Retinal pigment epithelial cell (primary cell): ENCODE measurements at regions not wholly inside any gene's neighbourhood (a gene's known extent, or its start where the extent isn't known, plus 50 kb on each side); places are given as distances from the start of the nearest gene placed in this dataset.
"Not testable (repeated sequence)": the region's sequence is repeated elsewhere in the genome, so short reads cannot be mapped to it uniquely, and the experiment has no call there.

ENCODE experiments used
- DNase-seq: peaks from one replicate; pipeline ENCODE4 v3.0.0-alpha.2; 2010; ENCODE audit warnings: low read depth
- H3K4me3 ChIP-seq: 2 replicates; pipeline ENCODE4 v1.5.1; 2011; ENCODE audit warnings: mild to moderate bottlenecking, low read length, control low read depth, moderate library complexity
- CTCF ChIP-seq: conservative IDR thresholded peaks from 2 replicates; pipeline ENCODE4 v1.5.1; 2011; ENCODE audit warnings: low read depth, low read length, control low read depth, inconsistent platforms

GRCh38 chr2:238606311-238606710, 179.6 kb downstream of the ASB1 start:
- TF ChIP-seq CTCF: no peak
- no peak for DNase-seq

GRCh38 chr2:238613610-238614009, 186.9 kb downstream of the ASB1 start:
- TF ChIP-seq CTCF: no peak
- H3K4me3 ChIP-seq: no peak overlapping the region
- no peak for DNase-seq

More at GRCh38 chr2:238606311-238606710, 179.6 kb downstream of the ASB1 start:
- H3K4me3 ChIP-seq: no peak overlapping the region

- no peak overlapping the region for H3K4me3 ChIP-seq
- no peak for DNase-seq
- no peak for TF ChIP-seq CTCF
Measured at GRCh38 chr2:238614376-238614775, 187.6 kb downstream of the ASB1 start.

GRCh38 chr2:238615187-238615586, 188.5 kb downstream of the ASB1 start:
- H3K4me3 ChIP-seq: no peak overlapping the region
- TF ChIP-seq CTCF: no peak
- DNase-seq: no peak

- TF ChIP-seq CTCF: no peak
- no peak overlapping the region for H3K4me3 ChIP-seq
Measured at GRCh38 chr2:238616681-238617080, 190.0 kb downstream of the ASB1 start.

GRCh38 chr2:238618494-238619283, 192.0 kb downstream of the ASB1 start:
- DNase-seq: not testable (repeated sequence)

More at GRCh38 chr2:238616681-238617080, 190.0 kb downstream of the ASB1 start:
- no peak for DNase-seq

GRCh38 chr2:238627899-238628298, 201.2 kb downstream of the ASB1 start:
- TF ChIP-seq CTCF: no peak
- H3K4me3 ChIP-seq: no peak overlapping the region
- no peak for DNase-seq

More at GRCh38 chr2:238618494-238619283, 192.0 kb downstream of the ASB1 start:
- not testable (repeated sequence) for H3K4me3 ChIP-seq
